Fibroblast of the conjunctiva (primary cell): ENCODE measurements at regions not wholly inside any gene's neighbourhood (a gene's known extent, or its start where the extent isn't known, plus 50 kb on each side); places are given as distances from the start of the nearest gene placed in this dataset.

ENCODE experiments used
- DNase-seq: peaks from one replicate; pipeline ENCODE4 v3.0.0-alpha.2; 2010; ENCODE audit warnings: low read depth

DNA sequence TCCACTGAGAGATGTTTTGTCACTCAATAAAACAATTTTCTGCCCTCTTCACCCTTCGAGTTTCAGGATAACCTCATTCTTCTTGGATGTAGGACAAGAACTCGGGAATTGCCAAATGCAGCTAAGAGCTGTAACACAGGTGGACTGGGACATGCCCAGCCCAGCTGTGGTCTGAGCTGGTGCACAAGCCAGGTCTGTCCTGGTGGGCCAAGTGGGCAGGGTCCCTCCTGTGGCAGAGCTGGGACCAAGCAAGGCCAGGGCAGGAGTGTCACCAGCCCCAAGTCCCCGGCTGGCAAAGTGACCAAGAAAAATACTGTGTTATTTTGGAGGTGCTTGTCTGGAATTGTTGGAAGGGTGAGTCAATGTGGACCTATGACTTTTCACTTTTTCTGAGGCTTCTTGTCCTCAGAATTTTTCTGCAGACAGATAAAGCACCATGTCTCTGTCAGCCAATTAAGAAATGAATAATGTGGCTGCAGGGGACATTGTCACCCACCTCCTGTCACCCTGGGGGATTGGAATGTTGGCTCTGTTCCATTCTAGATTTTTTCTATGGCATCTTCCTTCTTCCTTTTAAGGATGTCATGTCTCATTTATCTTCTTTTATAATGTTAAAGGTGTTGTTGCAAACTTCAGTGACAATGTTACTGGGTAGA, 645.2 kb upstream of the EPHA6 start:
- no peak for DNase-seq

- no peak for DNase-seq
These were observed 641.5 kb upstream of the EPHA6 start for GRCh38 chr3:96172917-96173316.

DNA sequence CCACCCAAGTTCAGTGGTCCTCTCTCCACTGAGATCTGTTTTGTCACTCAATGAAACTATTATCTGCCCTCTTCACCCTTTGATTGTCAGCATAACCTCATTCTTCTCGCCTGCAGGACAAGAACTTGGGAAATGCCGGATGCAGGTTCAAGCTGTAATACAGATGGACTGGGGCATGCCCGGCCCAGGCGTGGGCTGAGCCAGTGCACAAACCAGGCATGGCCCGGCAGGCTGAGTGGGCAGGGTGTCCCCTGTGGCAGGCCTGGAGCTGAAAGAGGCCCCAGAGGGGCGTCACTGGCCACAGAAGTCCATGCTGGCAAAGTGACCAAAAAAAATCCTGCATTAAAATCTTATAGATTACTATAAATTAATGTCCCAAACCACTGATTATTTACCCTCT, 638.9 kb upstream of the EPHA6 start:
- no peak for DNase-seq

DNA sequence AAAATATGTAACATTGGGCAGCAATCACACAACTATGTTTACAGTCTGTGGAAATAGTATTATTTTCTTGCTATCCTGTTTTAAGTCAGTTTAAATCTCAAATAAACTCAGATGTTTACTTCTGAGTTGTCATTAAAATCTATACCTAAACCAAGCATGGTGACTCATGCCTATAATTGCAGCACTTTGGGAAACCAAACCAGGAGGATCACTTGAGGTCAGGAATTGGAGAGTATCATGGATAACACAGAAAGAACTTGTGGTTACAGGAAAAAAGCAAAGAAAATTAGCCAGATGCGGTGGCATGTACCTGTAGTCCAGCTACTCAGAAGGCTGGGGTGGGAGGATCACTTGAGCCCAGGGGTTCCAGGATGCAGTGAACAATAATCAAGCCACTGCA, 631.6 kb upstream of the EPHA6 start:
- no peak for DNase-seq

DNA sequence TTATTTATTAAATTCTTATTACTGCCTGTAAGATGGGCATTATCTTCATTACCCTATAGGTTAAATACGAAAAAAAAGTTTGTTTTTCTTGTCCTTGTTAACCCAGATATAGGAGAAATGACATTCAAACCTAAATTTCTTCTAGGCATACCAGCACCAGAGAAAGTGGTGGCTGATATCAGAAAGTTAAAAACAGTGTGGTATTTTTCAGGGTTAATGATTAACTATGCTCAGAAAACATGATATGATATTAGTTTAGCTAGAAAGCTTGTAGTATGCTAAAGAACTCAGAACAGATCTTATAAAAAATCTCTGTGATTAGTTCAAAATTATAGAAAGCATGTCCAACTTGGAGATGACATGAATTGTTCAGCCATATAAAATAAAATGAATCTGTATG, 630.5 kb upstream of the EPHA6 start:
- DNase-seq, result no peak

GRCh38 chr3:96190024-96190616, 624.3 kb upstream of the EPHA6 start:
- no peak for DNase-seq

GRCh38 chr3:96192966-96193550, 621.3 kb upstream of the EPHA6 start:
- DNase-seq, result no peak

DNA sequence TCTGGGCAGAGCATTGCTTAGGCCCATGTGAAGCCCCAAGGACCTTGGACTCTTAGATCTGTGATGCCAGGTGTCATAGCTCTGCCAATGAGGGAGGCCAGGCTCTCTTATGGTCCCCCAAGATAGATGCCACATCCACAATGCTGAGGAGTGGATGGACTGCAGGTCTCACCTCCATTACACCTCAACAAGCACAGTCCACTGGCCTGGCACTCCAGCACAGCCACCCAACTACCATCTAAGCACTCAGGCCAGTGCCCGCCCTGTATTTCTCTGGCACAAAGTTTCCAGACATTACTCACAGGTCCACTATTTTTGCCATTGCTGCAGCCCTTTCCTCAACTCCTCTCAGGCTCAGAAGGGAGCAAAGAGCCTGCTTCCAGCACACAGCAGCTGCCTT, 613.5 kb upstream of the EPHA6 start:
- DNase-seq, result no peak

- DNase-seq, result no peak
These were observed 612.9 kb upstream of the EPHA6 start for GRCh38 chr3:96201463-96201862.

- no peak for DNase-seq
These were observed 612.2 kb upstream of the EPHA6 start for GRCh38 chr3:96202181-96202580.

DNA sequence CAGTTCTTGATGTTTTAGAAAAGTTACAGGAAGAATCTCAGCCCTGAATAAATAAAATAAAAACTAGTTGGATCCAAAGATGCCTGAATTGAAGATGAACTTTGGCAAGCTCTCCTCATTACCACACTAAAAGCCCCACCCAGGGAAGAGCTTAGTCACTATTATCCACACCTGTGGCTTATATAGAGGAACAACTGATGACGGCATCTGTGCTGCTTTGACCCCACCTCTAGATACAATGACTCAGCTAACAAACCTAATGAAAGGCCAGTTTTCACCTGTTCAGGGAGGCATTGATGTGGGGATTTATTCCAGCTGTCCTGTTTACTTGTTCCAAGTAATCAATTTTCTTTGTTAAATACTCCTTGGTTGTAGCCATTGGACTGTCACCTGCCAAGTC, 604.7 kb upstream of the EPHA6 start:
- DNase-seq, result no peak

DNA sequence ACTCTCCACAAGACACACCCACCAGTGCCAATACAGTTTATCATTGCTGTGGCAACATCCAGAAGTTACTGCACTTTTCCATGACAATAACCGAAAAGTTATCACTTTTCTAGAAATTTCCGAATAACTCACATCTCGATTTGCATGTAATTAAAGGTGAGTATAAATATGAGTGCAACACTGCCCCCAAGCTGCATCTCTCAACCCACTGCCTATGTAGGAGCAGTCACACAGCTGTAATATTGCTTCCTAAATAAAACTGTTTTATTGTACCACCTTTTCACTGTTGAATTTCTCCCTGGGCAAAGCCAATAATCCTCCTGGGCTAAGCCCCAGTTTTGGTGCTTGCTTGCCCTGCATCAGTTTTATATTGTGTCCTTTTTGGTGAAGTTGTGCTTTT, 601.0 kb upstream of the EPHA6 start:
- no peak for DNase-seq

DNA sequence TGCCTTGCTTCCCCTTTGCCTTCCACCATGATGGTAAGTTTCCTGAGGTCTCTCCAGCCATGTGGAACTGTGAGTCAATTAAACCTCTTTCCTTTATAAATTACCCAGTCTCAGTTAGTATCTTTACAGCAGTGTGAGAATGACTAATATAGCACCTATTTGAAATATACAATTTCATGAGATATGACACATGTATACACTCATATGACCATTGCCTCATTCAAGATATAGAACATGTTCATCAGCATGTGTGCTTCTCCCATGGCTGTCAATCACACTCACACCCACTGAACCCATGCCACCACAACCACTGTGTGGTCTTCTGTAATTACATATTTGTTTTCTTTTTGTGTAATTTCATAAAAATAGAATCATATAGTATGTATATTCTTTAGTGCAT, 599.5 kb upstream of the EPHA6 start:
- no peak for DNase-seq

GRCh38 chr3:96225494-96225893, 588.9 kb upstream of the EPHA6 start:
- no peak for DNase-seq

GRCh38 chr3:96233679-96234078, 580.7 kb upstream of the EPHA6 start:
- DNase-seq, result no peak

DNA sequence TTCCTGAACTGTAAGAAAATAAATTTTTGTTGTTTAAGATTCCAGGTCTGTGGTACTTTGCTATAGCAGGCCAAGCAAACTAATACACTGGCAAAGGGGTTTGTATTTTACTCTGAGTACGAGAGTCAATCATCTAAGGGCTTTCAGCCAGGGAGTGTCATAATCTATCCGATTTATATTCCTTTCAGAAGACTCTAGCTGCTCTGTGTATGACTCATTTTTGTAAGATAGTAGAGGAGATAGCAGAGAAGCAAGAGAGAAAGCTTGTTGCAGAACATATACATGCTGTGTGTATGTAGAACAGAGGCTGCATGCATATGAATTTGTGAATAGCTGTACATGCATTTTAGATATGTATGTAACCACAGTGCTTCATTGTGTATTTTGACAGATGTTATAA, 577.9 kb upstream of the EPHA6 start:
- DNase-seq, result no peak

DNA sequence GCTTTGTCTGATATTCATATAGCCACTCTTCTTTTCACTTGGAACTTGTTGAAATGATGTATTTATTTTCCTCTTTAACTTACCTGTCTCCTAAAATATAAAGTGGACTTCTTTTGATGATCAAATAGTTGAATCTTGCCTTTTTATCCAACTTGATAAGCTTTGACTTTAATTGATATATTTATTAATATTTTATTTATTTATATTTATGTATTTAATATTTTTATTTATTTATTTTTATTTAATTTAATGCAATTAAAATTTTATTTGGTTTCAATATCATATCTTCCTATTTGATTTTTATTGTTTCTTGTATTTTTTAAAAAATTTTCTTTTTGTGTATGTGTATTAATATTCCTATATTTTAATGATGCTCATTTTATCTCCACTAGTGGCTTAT, 555.1 kb upstream of the EPHA6 start:
- no peak for DNase-seq

- no peak for DNase-seq
These were observed 549.7 kb upstream of the EPHA6 start for GRCh38 chr3:96264701-96265100.

DNA sequence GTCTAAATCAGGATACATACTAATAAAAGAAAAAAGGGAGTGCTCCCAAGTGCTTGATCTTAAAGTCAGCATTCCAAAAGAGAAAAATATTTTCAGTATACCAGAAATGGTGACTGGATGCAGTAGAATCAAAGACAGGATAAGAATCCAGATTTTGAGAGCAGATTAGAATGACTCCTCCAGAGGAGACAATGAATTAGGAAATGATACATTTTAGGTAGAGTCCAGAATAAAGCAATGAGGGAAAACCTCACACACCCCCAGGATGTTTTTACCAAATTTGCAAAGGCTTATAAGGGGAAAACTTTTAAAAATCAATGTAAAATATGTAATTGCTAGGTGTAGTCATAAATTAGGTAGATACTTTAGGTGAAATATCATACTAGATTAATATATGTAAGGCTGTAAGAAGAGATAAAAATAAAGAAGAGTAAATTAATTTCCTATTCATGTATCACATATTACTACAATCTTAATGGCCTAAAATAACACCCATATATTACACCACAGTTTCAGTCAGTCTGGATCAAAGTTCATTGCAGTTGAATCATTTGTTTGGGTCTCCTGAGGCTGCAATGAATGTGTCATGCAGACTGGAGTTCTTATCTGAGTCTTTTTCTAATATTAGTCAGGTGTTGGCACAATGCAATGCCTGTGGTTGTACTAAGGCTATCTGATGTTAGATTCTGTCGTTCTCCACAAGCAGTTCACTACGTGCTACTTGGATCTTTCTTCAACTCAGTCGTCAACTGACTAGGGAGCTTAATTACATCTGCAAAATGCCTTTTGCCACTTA, 547.8 kb upstream of the EPHA6 start:
- peak; percentile 0 for DNase-seq

DNA sequence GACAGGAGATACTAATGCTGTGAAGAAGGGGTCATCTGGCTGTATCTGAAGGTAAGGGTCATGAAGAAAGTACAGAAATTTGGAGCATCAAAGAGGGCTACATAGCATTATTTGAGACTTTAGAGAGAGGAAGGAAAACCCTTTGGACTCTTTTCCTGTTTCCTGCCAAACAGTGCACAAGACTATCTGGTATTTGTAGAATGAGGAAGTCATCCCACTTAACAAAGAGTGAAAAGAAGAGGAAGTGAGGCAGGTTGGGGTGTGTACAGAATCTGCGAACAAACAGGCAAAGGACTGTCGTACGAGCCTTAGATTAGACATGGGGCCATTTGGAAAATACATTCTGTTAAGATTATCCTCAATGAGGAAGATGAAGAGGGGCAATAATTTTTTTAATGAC, 546.8 kb upstream of the EPHA6 start:
- no peak for DNase-seq

DNA sequence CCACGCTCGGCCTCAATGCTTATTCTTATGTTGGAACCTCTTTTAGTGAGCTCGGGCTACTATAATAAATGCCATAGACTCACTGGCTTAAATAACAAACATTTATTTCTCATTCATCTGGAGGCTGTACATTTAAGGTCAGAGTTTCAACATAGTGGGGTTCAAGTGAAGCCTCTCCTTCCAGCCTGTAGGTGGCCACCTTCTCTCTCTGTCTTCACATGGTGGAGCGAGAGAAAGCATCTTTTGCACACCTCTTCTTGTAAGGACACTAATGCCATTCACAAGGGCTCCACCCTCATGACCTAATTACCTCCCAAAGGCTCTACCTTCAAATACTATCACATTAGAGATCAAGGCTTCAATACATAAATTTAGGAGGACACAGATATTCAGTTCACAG, 520.3 kb upstream of the EPHA6 start:
- DNase-seq, result no peak

GRCh38 chr3:96300743-96301142, 513.7 kb upstream of the EPHA6 start:
- DNase-seq, result no peak

DNA sequence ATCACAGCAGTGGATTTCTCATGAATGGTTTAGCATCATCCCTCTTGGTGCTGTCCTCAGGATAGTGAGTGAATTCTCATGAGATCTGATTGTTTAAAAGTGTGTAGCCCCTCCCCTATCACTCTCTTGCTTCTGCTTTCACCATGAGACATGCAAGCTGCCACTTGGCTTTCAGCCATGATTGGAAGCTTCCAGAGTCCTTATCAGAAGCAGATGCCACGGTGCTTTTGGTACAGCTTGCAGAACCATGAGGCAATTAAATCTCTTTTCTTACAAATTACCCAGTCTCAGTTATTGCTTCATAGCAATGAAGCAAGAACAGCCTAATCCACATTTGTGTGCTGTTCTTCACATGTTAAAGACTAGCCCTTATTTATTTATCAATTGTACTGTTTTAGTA, 495.2 kb upstream of the EPHA6 start:
- no peak for DNase-seq
